Caco-2 (cell line): ENCODE measurements at regions not wholly inside any gene's neighbourhood (a gene's known extent, or its start where the extent isn't known, plus 50 kb on each side); places are given as distances from the start of the nearest gene placed in this dataset.

Experiments
- BruUV-seq: library from RNA; stranded (reverse); fragments of 400-500 nt; replicated peaks from 2 replicates; lab custom pipeline; 2021; lab: Mats Ljungman, UMichigan
- CTCF ChIA-PET: fragments of 300-600 bp; sonication (Branson Sonifier 250); formaldehyde crosslinking; loops from one replicate; lab custom pipeline; 2022; ENCODE audit warnings: antibody characterized with exemption; lab: Charles Lee
- POLR2A ChIA-PET: fragments of 300-600 bp; sonication (Branson Sonifier 250); formaldehyde crosslinking; loops from one replicate; lab custom pipeline; 2022; ENCODE audit warnings: antibody characterized with exemption; lab: Charles Lee
- DNase-seq, 2 experiments: peaks; one replicate each; pipeline versions ENCODE4 v3.0.0 to v3.0.0-alpha.2; 2020 to 2022
- H3K27me3 ChIP-seq: replicated peaks from 2 replicates; pipeline ENCODE4 v1.6.0; 2011; ENCODE audit warnings: low read length; ENCODE audit not compliant: control insufficient read depth, insufficient read depth
- H3K36me3 ChIP-seq: 2 replicates; pipeline ENCODE4 v1.5.1; 2011; ENCODE audit warnings: low read length; ENCODE audit not compliant: control insufficient read depth, insufficient read depth
- H3K4me1 ChIP-seq: fragments of 250-450 bp; sonication (Bioruptor Pico); 2 replicates; pipeline ENCODE4 v1.5.1; 2020; ENCODE audit warnings: mild to moderate bottlenecking
- H3K4me3 ChIP-seq: 2 replicates; pipeline ENCODE4 v1.5.1; 2011; ENCODE audit warnings: low read depth, mild to moderate bottlenecking, control low read depth, low read length
- H3K9me3 ChIP-seq: fragments of 250-450 bp; sonication (Bioruptor Pico); 2 replicates; pipeline ENCODE4 v1.5.1; 2020; ENCODE audit warnings: mild to moderate bottlenecking, moderate library complexity
- H3K27ac Mint-ChIP-seq: one replicate; pipeline ENCODE4 v1.8.0; 2022; ENCODE audit warnings: mixed read lengths; ENCODE audit not compliant: unreplicated experiment
- H3K27me3 Mint-ChIP-seq: one replicate; pipeline ENCODE4 v1.8.0; 2022; ENCODE audit warnings: mixed read lengths; ENCODE audit not compliant: insufficient read depth, unreplicated experiment
- H3K36me3 Mint-ChIP-seq: one replicate; pipeline ENCODE4 v1.8.0; 2022; ENCODE audit warnings: mild to moderate bottlenecking, mixed read lengths; ENCODE audit not compliant: insufficient read depth, unreplicated experiment
- H3K4me1 Mint-ChIP-seq: one replicate; pipeline ENCODE4 v1.8.0; 2022; ENCODE audit warnings: low read depth, mixed read lengths; ENCODE audit not compliant: unreplicated experiment
- H3K4me3 Mint-ChIP-seq: one replicate; pipeline ENCODE4 v1.8.0; 2022; ENCODE audit warnings: mild to moderate bottlenecking, moderate library complexity, mixed read lengths; ENCODE audit not compliant: unreplicated experiment
- H3K9me3 Mint-ChIP-seq: one replicate; pipeline ENCODE4 v1.8.0; 2022; ENCODE audit warnings: mixed read lengths; ENCODE audit not compliant: unreplicated experiment
- intact Hi-C: fragments of 100-400 bp; cut with micrococcal nuclease; formaldehyde crosslinking; loops from one replicate; pipeline ENCODE4 v1.10.0; 2022; ENCODE audit not compliant: unreplicated experiment
- TF ChIP-seq, protein P1 (sequence below), 2 experiments: fragments of 200-600 bp in 1 of 2; IDR thresholded peaks; 1 replicate in 1 of 2; 2 replicates in 1 of 2; pipeline versions ENCODE4 v1.5.1 to v1.8.0; 2011 to 2022; ENCODE audit warnings: antibody characterized with exemption in 1 of 2, control low read depth in 1 of 2, inconsistent platforms in 1 of 2, low read depth in 1 of 2, low read length in 1 of 2, mild to moderate bottlenecking in 1 of 2, moderate library complexity in 1 of 2; ENCODE audit not compliant: insufficient read depth in 1 of 2, severe bottlenecking in 1 of 2, unreplicated experiment in 1 of 2

DNA sequence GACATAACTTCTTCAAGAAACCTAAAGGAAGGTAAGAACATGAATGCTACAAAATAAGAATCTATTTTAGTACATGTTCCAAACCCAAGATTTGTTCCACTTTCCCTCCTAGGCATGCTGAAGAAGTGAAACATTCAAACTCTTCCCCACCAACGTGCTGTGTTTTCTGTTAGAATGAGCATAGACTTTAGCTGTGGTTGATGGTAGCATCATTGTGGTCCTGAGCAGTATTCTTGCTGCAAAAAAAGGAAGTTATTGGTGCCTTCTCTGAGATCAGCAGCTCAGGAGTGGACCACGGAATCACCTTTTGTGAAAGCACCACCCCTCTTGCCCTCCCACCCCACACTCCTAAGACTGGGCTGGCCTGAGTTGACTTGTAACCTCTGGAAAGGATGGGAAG lies 100.4 kb upstream of the POGK start:
- H3K9me3 Mint-ChIP-seq: no peaks in the 10 kb centered on the region
- TF ChIP-seq, protein P1, sequence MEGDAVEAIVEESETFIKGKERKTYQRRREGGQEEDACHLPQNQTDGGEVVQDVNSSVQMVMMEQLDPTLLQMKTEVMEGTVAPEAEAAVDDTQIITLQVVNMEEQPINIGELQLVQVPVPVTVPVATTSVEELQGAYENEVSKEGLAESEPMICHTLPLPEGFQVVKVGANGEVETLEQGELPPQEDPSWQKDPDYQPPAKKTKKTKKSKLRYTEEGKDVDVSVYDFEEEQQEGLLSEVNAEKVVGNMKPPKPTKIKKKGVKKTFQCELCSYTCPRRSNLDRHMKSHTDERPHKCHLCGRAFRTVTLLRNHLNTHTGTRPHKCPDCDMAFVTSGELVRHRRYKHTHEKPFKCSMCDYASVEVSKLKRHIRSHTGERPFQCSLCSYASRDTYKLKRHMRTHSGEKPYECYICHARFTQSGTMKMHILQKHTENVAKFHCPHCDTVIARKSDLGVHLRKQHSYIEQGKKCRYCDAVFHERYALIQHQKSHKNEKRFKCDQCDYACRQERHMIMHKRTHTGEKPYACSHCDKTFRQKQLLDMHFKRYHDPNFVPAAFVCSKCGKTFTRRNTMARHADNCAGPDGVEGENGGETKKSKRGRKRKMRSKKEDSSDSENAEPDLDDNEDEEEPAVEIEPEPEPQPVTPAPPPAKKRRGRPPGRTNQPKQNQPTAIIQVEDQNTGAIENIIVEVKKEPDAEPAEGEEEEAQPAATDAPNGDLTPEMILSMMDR (IDR thresholded peaks at IDR 0.05; ENCODE audit: insufficient read depth in 1 of 2, low read depth in 1 of 2, low read length in 1 of 2, severe bottlenecking in 1 of 2, unreplicated experiment in 1 of 2): no peak
- no peaks in the 10 kb centered on the region; the same call in 1 of the 2 replicates for H3K27me3 ChIP-seq
- H3K36me3 Mint-ChIP-seq: no peaks in the 10 kb centered on the region
- H3K4me3 ChIP-seq: no peak overlapping the region
- BruUV-seq: no TSS peak
- H3K4me1 ChIP-seq: no peaks in the 10 kb centered on the region
- H3K27ac Mint-ChIP-seq: no peak overlapping the region
- no peak overlapping the region for H3K4me3 Mint-ChIP-seq
- ChIA-PET CTCF (no interaction called here), POLR2A (no interaction called here)
- no peak for DNase-seq
- no peaks in the 10 kb centered on the region for H3K4me1 Mint-ChIP-seq
- no peaks in the 10 kb centered on the region for H3K27me3 Mint-ChIP-seq
- no peaks in the 10 kb centered on the region for H3K36me3 ChIP-seq
- intact Hi-C loops: no loop called here
- no peaks in the 10 kb centered on the region for H3K9me3 ChIP-seq

DNA sequence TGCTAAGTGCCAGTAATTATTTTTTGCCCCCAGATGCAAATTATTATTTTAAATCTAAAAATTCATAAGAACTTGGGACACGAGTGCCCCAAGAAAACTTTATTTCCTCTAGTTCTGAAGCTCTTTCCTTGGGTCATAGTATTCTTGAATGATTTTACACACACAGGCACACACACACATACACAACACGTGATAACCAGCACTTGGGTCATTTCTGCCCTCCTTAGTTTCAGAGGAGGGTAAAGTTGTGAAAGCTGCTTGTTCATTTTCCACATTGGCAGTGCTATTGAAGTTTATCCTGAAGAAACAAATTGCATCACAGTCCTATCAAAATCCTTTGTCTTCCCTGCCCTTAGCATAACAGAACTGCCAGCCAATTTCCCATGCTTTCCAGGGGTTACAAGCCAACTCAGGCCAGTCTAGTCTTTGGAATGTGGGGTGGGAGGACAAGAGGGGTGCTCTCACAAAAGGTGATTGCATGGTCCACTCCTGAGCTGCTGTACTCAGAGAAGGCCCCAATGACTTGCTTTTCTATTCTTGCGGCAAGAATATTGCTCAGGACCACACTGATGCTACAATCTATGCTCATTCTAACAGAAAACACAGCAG lies 98.5 kb upstream of the POGK start:
- TF ChIP-seq, protein P1 (IDR thresholded peaks at IDR 0.05; ENCODE audit: insufficient read depth in 1 of 2, low read depth in 1 of 2, low read length in 1 of 2, severe bottlenecking in 1 of 2, unreplicated experiment in 1 of 2): no peak
- H3K4me3 Mint-ChIP-seq: no peak overlapping the region
- CTCF ChIA-PET: no interaction called here
- no TSS peak for BruUV-seq
- H3K9me3 Mint-ChIP-seq: peaks cover 7% of the 10 kb centered on the region
- no peaks in the 10 kb centered on the region for H3K36me3 Mint-ChIP-seq
- Histone ChIP-seq H3K36me3 (no peaks in the 10 kb centered on the region), H3K9me3 (no peaks in the 10 kb centered on the region), H3K4me1 (no peaks in the 10 kb centered on the region), H3K27me3 (no peaks in the 10 kb centered on the region; the same call in 1 of the 2 replicates), H3K4me3 (no peak overlapping the region)
- no peak overlapping the region for H3K27ac Mint-ChIP-seq
- POLR2A ChIA-PET: no interaction called here
- intact Hi-C loops: no loop called here
- no peak for DNase-seq
- H3K4me1 Mint-ChIP-seq: no peaks in the 10 kb centered on the region
- no peaks in the 10 kb centered on the region for H3K27me3 Mint-ChIP-seq

DNA sequence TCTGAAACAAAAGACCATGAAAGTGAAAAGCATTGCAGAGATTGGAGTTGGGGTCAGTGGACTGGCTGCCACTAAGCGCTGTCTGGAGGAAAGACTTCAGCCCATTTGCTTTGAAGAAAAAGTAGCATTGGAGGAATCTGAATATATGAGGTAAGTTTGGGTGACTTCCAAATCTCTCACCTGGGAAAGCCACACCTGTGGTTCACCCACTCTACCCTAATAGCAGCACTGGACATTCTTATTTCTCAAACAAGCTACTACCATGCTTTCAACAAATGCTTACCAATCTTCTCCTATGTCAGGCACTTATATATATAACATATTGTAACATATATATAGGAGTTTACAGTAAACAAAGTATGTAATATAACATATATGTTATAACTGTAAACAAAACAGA lies 76.0 kb upstream of the POGK start:
- Mint-ChIP-seq H3K27me3 (no peaks in the 10 kb centered on the region), H3K9me3 (no peaks in the 10 kb centered on the region), H3K4me3 (no peak overlapping the region), H3K36me3 (no peaks in the 10 kb centered on the region), H3K4me1 (no peaks in the 10 kb centered on the region), H3K27ac (no peak overlapping the region)
- H3K4me3 ChIP-seq: no peak overlapping the region
- DNase-seq: no peak
- intact Hi-C loops: no loop called here
- no peaks in the 10 kb centered on the region for H3K9me3 ChIP-seq
- no peaks in the 10 kb centered on the region for H3K4me1 ChIP-seq
- no peaks in the 10 kb centered on the region for H3K36me3 ChIP-seq
- no TSS peak for BruUV-seq
- TF ChIP-seq, protein P1 (IDR thresholded peaks at IDR 0.05; ENCODE audit: insufficient read depth in 1 of 2, low read depth in 1 of 2, low read length in 1 of 2, severe bottlenecking in 1 of 2, unreplicated experiment in 1 of 2): no peak
- POLR2A ChIA-PET: no interaction called here
- H3K27me3 ChIP-seq: no peaks in the 10 kb centered on the region
- CTCF ChIA-PET: no interaction called here
